GM21576 (cell line): ENCODE measurements at regions not wholly inside any gene's neighbourhood (a gene's known extent, or its start where the extent isn't known, plus 50 kb on each side); places are given as distances from the start of the nearest gene placed in this dataset.

ENCODE experiments used
- ATAC-seq: cut with Tn5 transposase; IDR thresholded peaks from one replicate; pipeline ENCODE4 v1.9.1; 2021; ENCODE audit warnings: mild to moderate bottlenecking, moderate library complexity; ENCODE audit not compliant: unreplicated experiment

GRCh38 chr14:101002738-101003137 lies 99.2 kb upstream of the RTL1 start:
- no peak for ATAC-seq

DNA sequence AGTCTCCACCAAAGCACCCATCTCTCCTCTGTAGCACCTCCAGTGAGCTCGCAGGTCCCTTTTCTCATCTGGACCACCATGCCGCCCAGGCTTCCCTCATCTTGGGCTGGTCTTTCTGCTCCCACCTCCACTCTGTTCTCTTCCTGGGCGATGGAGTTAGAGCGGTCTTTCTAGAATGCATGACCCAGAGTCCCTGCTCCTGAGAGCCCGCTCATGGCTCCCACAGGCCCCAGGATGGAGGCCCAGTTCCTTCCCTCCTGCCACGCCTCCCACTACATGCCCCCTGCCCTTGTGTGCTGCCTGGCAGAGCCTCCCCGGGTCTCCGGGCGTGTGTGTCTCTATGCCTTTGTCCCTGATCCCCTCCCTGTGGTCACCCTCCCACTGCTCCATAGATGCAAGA lies 100.7 kb upstream of the RTL1 start:
- no peak for ATAC-seq

GRCh38 chr14:101004954-101005353 lies 101.4 kb upstream of the RTL1 start:
- no peak for ATAC-seq

DNA sequence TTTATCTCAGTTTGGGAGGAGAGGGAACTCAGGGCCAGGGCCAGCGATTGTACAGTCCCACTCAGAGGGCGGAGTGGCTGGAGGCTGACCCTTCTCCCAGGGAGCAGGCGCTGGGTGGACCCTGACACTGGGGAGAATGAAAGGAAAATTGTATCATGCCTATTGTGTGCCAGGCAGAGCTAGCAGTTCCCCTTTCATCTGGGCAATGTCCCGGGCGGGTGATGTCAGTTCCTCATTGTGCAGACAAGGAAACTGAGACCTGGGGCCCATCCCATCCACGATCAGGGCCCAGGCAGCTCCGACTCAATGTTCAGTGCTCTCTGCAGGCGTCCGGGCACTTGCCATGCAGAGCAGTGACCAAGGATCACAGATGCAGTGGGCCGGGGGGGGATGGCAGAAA lies 101.9 kb upstream of the RTL1 start:
- no peak for ATAC-seq

DNA sequence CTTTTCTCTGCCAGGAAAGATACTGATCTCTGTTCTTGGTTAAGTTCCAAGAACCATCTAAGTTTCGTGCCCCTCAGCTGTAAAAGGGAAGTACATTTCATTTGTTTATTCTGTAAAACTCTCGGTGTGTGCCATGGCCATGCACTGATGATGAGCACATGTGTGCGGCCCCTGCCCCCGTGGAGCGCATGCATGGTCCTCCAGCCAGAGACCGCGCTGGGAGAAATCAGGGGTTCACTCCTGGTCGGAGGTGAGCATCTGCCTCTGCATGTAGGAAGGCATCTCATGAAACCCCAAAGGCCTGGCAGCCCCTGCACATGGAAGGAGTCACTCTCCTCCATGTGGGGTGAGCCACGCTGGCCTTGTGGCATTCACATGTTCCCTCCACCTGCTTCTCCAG lies 102.5 kb upstream of the RTL1 start:
- ATAC-seq, result no peak

DNA sequence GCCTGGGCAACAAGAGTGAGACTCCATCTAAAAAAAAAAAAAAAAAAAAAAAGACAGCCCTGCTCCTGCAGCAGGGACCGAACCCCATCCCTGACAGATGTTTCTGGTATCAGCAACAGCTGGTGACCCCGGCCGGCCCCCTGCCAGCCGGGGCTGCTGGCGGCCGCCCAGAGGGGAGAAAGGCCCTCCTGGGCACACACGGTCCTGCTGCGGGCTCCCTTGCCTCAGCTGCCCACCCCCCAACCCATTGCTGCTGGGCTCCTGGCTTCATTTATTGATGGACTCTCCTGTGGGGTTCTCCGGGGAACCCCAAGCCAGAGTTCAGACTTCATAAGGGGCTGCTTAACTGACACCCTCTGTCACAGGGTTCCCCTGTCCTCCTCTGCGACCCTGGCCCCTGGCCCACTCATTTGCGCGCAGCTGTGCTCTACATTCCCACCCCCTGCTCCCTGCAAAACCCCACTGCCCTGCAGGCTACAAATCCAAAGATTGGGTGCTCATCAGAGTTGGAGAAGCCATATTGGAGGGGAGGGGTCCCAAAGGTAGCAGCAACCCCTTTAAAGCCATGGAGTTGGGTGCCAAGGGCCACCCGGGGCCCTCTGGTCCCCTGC lies 103.6 kb upstream of the RTL1 start:
- ATAC-seq, result no peak

GRCh38 chr14:101007765-101008164 lies 104.2 kb upstream of the RTL1 start:
- no peak for ATAC-seq

DNA sequence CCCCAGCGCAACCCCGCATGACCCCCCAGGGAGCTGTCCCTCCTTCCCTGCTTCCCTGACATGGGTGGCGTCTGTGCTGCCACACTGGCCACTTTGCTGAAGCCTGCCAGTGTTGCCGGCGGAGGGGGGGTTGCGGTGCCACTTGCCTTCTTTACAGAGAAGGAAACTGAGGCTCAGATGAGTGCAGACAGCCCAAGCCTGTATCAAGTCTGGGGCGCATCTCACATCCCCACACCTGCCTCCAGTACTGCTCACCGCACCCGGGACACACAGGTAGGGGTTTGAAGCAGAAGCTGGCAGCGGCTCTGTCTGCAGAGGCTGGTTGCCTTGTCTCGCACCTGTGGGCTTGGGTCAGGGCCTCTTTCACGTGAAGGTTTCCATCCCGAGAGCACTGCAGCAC lies 104.7 kb upstream of the RTL1 start:
- no peak for ATAC-seq

- ATAC-seq, result no peak
These were observed 105.3 kb upstream of the RTL1 start for GRCh38 chr14:101008631-101009336.

- ATAC-seq, result no peak
These were observed 106.0 kb upstream of the RTL1 start for GRCh38 chr14:101009531-101009930.

DNA sequence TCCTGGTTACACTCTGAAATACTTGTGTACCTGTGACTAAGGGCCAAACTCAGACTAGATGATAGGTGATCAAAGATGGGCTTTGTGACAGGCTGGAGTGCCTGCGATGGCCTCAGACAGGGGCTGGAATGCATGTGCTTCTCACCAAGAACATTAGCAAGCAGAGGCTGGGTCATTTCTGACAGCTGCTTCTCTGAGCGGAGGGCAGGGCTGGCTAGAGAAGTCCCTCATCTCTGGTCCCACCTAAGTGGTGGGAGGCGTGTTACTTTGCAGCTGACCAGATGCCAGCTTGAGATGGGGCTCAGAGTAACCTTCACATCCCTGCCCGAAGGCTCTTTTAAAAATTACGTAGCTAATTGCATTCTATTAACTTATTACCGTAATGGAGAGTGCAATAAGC lies 106.8 kb upstream of the RTL1 start:
- ATAC-seq, result no peak

DNA sequence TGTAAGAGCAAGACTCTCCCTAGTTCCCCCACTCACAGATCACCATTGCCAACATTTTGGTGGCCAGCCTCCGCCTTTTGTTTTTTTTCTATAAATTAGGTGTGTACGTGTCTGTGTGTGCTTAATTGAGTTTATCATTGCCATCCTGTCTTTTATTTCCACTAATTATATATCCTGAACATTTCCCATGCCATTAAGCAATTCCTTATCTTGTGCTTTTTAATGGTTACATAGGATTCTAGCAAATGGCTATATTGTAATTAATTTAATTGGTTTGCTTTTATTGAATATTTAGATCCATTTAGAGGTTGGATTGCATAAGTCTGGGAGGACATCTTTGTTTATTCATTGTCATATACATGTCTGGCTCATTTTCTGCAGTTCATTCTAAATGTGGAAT lies 107.3 kb upstream of the RTL1 start:
- no peak for ATAC-seq

DNA sequence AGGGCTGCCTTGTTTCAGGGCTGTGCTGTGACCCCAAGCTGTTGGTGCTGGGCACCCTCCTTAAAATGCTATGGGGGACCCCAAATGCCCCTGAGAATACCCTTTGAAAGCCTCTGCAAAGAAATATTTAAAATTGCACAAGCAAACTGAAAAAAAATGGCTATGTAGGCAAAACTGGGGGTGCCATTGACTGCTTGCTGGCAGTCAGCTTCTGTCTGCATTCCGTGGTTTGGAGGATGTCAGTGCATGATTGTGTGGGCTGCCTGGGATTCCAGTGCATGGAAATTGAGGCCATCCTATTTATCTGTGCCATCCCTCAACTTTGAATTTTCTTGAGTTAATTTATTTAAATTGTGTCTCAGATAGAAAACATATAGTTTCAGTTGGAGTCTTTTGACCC lies 113.7 kb upstream of the RTL1 start:
- ATAC-seq, result no peak

GRCh38 chr14:101017806-101018560 lies 114.5 kb upstream of the RTL1 start:
- no peak for ATAC-seq

DNA sequence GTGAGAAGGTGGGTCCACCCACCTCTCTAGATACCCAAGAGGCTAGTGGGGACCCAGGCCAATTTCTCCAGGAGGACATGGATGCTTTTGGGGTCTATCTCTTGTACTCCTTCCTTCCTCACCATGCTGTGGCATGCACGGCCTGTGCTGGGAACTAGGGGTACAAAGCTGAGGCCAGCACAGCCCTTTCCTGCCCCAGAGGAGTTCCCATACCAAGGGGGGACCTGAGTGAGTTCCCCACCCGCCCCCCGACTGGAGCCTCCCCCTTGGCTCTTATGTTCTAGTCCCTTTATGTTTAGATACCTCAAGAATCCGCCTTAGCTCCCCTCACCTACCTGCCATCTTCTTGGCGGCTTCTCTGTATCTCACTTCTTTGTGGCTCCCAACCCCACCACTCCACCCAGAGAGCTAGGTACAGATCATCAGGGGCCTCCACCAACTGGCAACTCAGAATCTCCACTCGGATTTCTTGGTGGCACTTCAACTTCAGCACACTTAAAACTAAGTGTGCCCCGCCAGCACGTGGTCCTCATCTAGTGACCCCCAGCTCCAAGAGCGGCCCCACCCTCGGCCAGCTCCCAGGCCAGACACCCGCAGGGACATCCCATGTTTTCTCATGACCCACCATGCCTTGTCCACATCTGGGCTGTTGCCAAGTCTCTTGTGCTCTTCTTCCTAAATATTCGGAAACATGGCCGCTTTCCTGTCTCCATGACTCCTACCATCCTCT lies 115.2 kb upstream of the RTL1 start:
- no peak for ATAC-seq

- ATAC-seq, result no peak
These were observed 116.0 kb upstream of the RTL1 start for GRCh38 chr14:101019541-101019940.

DNA sequence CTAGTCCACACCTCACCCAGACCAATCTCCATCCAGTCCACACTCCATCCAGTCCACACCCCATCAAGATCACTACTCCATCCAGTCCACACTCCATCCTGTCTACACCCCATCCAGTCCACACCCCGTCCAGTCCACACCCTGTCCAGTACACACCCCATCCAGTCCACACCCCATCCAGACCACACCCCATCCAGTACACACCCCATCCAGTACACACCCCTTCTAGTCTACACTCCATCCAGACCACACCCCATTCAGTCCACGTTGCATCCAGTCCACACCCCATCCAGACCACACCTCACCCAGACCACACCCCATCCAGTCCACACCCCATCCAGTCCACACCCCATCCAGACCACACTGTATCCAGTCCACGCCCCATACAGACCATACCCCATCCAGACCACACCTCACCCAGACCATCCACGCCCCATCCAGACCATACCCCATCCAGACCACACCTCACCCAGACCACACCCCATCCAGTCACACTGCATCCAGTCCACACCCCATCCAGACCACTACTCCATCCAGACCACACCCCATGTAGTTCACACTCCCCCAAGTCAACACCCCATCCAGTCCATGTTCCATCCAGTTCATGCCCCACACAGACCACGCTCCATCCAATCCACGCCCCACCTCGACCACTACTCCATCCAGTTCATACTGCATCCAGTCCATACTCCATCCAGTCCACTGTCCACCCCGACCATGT lies 116.6 kb upstream of the RTL1 start:
- no peak for ATAC-seq

DNA sequence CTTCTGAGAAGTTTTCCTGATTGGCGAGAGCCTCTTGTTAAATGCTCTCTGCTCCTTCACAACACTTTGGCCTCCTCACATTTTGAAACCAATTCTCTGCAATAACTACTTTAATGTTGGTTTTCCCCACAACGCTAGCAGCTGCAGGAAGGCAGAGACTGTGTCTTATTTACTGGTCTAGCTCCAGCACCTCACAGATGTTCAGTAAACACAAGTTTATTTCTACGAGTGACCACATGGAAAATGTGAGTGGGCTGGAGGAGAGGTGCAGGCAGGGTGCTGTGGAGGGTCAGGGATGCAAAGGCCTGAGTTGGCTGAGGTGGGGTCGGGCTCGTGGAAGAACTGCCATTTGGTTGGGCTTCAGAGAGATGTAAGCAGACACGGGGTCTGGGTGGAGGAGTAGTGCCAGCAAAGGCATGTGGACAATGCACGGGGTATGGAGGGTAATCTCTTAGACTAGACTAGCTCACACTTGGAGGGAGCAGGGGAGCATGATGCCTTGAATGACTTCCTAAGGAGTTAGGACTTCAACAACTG lies 117.4 kb upstream of the RTL1 start:
- no peak for ATAC-seq

- ATAC-seq, result no peak
These were observed 118.6 kb upstream of the RTL1 start for GRCh38 chr14:101022121-101022520.

GRCh38 chr14:101022916-101023435 lies 119.5 kb upstream of the RTL1 start:
- ATAC-seq, result no peak
